H1 (cell line): ENCODE measurements at regions not wholly inside any gene's neighbourhood (a gene's known extent, or its start where the extent isn't known, plus 50 kb on each side); places are given as distances from the start of the nearest gene placed in this dataset.

Source experiments
- POLR2AphosphoS5 ChIP-seq: IDR thresholded peaks from 2 replicates; pipeline ENCODE4 v1.6.1; 2011; ENCODE audit warnings: low read depth, low read length
- TF ChIP-seq, protein P1 (sequence below): IDR thresholded peaks from 2 replicates; pipeline ENCODE4 v1.6.1; 2011; ENCODE audit warnings: low read depth, mild to moderate bottlenecking, low read length; ENCODE audit not compliant: insufficient read depth

DNA sequence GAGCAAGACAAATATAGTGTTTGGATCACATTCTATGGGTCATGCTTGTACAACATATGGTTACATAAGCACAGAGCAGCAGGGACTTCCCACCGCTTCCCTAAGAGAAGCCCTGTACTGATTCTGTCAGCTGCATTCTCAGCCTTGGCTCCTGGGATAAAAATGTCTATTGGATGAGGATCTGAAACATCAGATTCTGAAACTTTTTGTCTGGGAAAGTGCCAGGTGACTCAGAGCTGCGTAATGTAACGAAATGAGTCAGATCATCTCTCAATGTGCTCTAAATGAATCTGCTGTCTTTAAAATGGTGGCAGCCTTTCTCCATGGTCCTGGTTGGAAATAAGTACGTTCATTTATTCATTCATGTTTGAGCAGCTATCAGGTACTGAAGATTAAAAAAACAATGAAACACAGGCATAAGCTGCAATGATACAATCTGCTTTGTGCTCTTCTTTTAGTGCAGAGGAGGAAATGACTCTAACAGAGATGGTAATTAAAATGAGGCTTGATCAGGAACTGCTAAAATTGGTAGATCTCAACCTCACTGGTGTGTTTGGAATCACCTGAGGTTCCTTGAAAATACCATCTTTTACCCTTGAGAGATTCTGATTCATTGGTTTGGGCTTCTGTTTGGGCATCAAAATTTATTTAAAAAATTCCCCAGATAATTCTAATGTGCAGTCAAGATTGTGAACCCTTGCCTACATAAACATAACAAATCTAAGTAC, 99.1 kb upstream of the NAP1L1 start:
- TF ChIP-seq POLR2AphosphoS5: no peak
- TF ChIP-seq, protein P1, sequence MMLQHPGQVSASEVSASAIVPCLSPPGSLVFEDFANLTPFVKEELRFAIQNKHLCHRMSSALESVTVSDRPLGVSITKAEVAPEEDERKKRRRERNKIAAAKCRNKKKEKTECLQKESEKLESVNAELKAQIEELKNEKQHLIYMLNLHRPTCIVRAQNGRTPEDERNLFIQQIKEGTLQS: no peak
